ENCODE measurements at regions not wholly inside any gene's neighbourhood (a gene's known extent, or its start where the extent isn't known, plus 50 kb on each side); places are given as distances from the start of the nearest gene placed in this dataset.

GRCh38 chr22:48261706-48262105 is 1499.3 kb downstream of the TBC1D22A start:
- H3K27ac ChIP-seq = no peak overlapping the region
- DNase-seq (ENCODE audit: low read depth in 1 of 2, low spot score in 1 of 2) = no peak
- TF ChIP-seq, protein P1, sequence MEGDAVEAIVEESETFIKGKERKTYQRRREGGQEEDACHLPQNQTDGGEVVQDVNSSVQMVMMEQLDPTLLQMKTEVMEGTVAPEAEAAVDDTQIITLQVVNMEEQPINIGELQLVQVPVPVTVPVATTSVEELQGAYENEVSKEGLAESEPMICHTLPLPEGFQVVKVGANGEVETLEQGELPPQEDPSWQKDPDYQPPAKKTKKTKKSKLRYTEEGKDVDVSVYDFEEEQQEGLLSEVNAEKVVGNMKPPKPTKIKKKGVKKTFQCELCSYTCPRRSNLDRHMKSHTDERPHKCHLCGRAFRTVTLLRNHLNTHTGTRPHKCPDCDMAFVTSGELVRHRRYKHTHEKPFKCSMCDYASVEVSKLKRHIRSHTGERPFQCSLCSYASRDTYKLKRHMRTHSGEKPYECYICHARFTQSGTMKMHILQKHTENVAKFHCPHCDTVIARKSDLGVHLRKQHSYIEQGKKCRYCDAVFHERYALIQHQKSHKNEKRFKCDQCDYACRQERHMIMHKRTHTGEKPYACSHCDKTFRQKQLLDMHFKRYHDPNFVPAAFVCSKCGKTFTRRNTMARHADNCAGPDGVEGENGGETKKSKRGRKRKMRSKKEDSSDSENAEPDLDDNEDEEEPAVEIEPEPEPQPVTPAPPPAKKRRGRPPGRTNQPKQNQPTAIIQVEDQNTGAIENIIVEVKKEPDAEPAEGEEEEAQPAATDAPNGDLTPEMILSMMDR (IDR thresholded peaks at IDR 0.05; ENCODE audit: low read depth, low read length) = no peak
- H3K4me1 ChIP-seq (ENCODE audit: low read depth) = no peaks in the 10 kb centered on the region
- H3K36me3 ChIP-seq = no peaks in the 10 kb centered on the region
- H3K27me3 ChIP-seq = no peaks in the 10 kb centered on the region
- H3K9me3 ChIP-seq (ENCODE audit: low read depth) = no peaks in the 10 kb centered on the region
- H3K4me3 ChIP-seq = no peak overlapping the region

GRCh38 chr22:48261048-48261621 is 1498.7 kb downstream of the TBC1D22A start:
- Histone ChIP-seq H3K27ac (no peak overlapping the region), H3K4me1 (ENCODE audit: low read depth) (no peaks in the 10 kb centered on the region), H3K9me3 (ENCODE audit: low read depth) (no peaks in the 10 kb centered on the region), H3K36me3 (no peaks in the 10 kb centered on the region), H3K27me3 (no peaks in the 10 kb centered on the region), H3K4me3 (no peak overlapping the region)
- TF ChIP-seq, protein P1 (IDR thresholded peaks at IDR 0.05; ENCODE audit: low read depth, low read length) = no peak
- no peak for DNase-seq (ENCODE audit: low read depth in 1 of 2, low spot score in 1 of 2)

DNA sequence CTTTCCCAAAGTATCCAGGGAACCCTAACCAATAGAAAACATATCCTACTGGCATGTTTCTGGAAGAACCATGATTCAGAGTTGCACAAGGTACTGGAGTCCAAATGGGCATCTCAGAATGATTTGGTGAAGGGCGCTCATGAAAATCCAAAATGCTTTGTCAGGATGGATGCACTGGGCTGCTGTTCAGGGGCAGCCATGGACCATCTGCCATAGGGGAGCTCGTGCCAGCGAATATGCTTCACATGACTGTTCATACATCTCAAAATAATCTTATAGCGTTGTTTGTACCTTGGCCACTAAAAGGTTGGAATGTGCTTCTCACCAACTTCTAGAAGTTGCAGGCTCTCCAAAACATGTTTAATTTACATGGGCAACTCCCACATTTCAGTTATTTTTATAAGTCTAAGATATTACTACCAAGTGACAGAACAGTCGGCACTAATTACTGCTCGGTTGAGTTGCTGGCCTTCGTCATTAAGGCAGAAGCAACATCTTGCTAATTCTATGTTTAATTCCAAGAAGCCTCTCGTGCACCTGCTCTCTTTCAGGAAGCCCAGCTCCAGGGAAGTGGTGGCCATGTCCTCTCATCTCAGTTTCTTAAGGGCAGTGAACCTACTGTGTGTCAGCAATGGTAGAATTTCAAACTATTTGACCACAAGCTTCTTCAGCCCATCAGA is 1497.7 kb downstream of the TBC1D22A start:
- H3K4me1 ChIP-seq (ENCODE audit: low read depth) = no peaks in the 10 kb centered on the region
- no peaks in the 10 kb centered on the region for H3K9me3 ChIP-seq (ENCODE audit: low read depth)
- no peak for DNase-seq (ENCODE audit: low read depth in 1 of 2, low spot score in 1 of 2)
- TF ChIP-seq, protein P1 (IDR thresholded peaks at IDR 0.05; ENCODE audit: low read depth, low read length) = no peak
- no peaks in the 10 kb centered on the region for H3K27me3 ChIP-seq
- H3K36me3 ChIP-seq = no peaks in the 10 kb centered on the region
- no peak overlapping the region for H3K27ac ChIP-seq
- H3K4me3 ChIP-seq = no peak overlapping the region

DNA sequence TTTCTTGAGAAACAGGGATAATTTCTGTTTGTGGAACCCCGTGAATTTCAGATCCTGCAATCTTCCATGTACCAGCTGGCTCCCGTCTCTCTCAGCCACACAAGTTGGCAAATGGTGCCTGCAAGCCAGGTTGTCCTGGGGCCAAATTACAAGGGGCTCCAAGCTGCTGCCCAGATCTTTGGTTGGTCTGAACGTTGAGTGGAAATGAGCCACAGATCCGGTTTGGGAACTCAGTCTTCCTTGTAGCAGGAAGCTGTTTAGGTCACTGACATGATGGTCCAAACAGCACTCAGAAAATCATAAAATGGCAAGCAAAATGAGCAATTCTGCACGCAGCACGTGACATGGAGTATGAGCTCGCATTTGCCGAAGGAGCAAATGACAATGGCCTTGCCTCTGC is 1496.4 kb downstream of the TBC1D22A start:
- no peaks in the 10 kb centered on the region for H3K27me3 ChIP-seq
- no peaks in the 10 kb centered on the region for H3K4me1 ChIP-seq (ENCODE audit: low read depth)
- TF ChIP-seq, protein P1 (IDR thresholded peaks at IDR 0.05; ENCODE audit: low read depth, low read length) = no peak
- no peaks in the 10 kb centered on the region for H3K9me3 ChIP-seq (ENCODE audit: low read depth)
- DNase-seq (ENCODE audit: low read depth in 1 of 2, low spot score in 1 of 2) = no peak
- no peak overlapping the region for H3K4me3 ChIP-seq
- H3K27ac ChIP-seq = no peak overlapping the region
- H3K36me3 ChIP-seq = no peaks in the 10 kb centered on the region

DNA sequence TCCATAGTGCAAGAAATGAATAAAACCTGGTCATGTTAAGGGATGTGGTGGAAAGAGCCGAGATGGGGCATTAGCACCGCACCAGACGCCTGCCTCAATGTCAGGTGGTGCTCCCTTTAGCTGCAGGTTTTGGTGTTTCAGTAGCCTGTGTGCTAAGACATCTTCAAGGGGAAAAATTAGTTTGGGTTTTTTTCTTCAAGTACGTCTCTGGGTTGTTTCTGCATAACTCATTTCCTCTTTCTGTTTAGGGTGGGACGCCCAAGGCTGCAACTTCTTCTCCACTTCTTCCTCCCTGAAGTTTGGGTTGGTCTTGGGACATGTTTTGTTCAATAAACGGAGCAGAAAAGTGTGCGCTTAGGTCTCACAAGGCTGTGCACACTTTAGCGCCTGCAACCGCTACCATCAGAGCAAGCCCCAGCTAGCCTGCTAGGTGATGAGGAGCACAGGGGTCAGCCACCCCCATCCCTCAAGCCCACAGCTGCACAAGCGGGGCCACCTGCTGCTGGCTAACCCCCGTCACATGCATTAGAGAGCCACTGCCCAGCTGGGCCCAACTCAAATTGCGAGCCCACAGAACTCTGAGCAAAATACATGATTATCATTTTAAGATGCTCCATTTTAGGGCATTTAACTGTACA is 1495.7 kb downstream of the TBC1D22A start:
- H3K4me3 ChIP-seq = no peak overlapping the region
- TF ChIP-seq, protein P1 (IDR thresholded peaks at IDR 0.05; ENCODE audit: low read depth, low read length) = no peak
- no peaks in the 10 kb centered on the region for H3K9me3 ChIP-seq (ENCODE audit: low read depth)
- no peaks in the 10 kb centered on the region for H3K4me1 ChIP-seq (ENCODE audit: low read depth)
- no peaks in the 10 kb centered on the region for H3K36me3 ChIP-seq
- H3K27me3 ChIP-seq = no peaks in the 10 kb centered on the region
- H3K27ac ChIP-seq = no peak overlapping the region
- no peak for DNase-seq (ENCODE audit: low read depth in 1 of 2, low spot score in 1 of 2)
